ENCODE measurements at regions not wholly inside any gene's neighbourhood (a gene's known extent, or its start where the extent isn't known, plus 50 kb on each side); places are given as distances from the start of the nearest gene placed in this dataset.

- no peak for ATAC-seq (ENCODE audit: low read depth)
- POLR2A ChIA-PET = no interaction called here
Observed at GRCh38 chr3:117748131-117748530, 1038.6 kb downstream of the TUSC7 start.

DNA sequence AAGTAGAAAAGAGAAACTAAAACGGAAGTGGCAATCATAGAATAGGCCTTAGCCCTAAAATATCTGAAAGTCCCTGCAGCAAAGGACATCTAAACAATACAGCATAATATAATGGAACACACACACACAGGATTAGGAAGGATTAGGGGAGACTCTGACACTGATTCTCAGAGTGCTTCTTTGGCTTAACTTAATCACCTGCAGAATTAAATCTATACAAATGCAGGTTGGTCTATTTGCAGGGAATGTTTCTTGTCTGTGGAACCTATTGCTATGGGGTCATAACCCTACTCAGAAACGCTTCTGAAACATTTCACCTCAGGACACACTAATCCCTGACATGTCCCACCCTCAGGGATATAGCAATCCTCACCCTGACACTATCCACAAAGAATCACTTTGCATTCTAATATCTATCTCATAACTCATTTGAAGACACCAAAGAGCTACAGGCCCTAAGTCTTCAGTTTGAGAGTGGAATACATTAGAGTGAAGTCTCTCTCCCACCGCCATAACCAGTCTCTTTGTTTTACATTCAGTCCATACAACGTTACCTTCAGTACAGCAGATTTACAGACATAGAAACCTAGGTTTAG is 1041.2 kb downstream of the TUSC7 start:
- POLR2A ChIA-PET = no interaction called here
- ATAC-seq (ENCODE audit: low read depth) = no peak
- H3K27ac Mint-ChIP-seq = no peak overlapping the region
- no peak overlapping the region for H3K4me3 Mint-ChIP-seq
- no peaks in the 10 kb centered on the region for H3K27me3 Mint-ChIP-seq
- no peaks in the 10 kb centered on the region for H3K36me3 Mint-ChIP-seq
- H3K9me3 Mint-ChIP-seq = peaks cover 2% of the 10 kb centered on the region
- DNase-seq = no peak
- no peaks in the 10 kb centered on the region for H3K4me1 Mint-ChIP-seq

More at GRCh38 chr3:117748131-117748530, 1038.6 kb downstream of the TUSC7 start:
- no peaks in the 10 kb centered on the region for H3K36me3 Mint-ChIP-seq
- no peak overlapping the region for H3K27ac Mint-ChIP-seq
- DNase-seq = no peak
- no peaks in the 10 kb centered on the region for H3K27me3 Mint-ChIP-seq
- no peak overlapping the region for H3K4me3 Mint-ChIP-seq
- H3K4me1 Mint-ChIP-seq = no peaks in the 10 kb centered on the region
- no peaks in the 10 kb centered on the region for H3K9me3 Mint-ChIP-seq

GRCh38 chr3:117751651-117752050 is 1042.1 kb downstream of the TUSC7 start:
- no peak for DNase-seq

GRCh38 chr3:117752984-117753717 is 1043.6 kb downstream of the TUSC7 start:
- no peaks in the 10 kb centered on the region for H3K36me3 Mint-ChIP-seq
- H3K9me3 Mint-ChIP-seq = peaks cover 2% of the 10 kb centered on the region
- DNase-seq = no peak
- H3K4me1 Mint-ChIP-seq = no peaks in the 10 kb centered on the region
- H3K4me3 Mint-ChIP-seq = no peak overlapping the region
- H3K27ac Mint-ChIP-seq = no peak overlapping the region
- no peaks in the 10 kb centered on the region for H3K27me3 Mint-ChIP-seq
- ATAC-seq (ENCODE audit: low read depth) = no peak
- POLR2A ChIA-PET = no interaction called here

More at GRCh38 chr3:117751651-117752050, 1042.1 kb downstream of the TUSC7 start:
- Mint-ChIP-seq H3K36me3 (no peaks in the 10 kb centered on the region), H3K27me3 (no peaks in the 10 kb centered on the region), H3K4me1 (no peaks in the 10 kb centered on the region), H3K27ac (no peak overlapping the region), H3K9me3 (peaks cover 2% of the 10 kb centered on the region), H3K4me3 (no peak overlapping the region)
- ATAC-seq (ENCODE audit: low read depth) = no peak
- POLR2A ChIA-PET = no interaction called here

DNA sequence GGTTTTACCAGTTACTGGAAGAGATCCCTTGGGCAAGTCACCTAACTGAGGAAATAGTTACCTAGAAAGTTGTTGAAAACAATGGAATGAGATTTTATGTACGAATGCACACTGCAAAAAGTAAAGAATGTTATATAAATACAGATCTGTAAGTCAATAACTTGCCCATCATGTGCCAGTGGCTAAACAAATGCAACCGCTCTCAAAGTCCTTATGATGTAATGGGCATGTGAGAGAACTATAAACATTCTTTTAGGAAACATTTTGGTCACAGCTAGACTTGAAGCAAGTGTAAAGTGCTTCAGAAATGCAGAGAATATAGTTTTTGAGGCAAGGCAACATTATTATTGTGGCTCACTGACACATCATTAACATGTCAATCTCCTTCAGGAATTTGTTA is 1044.5 kb downstream of the TUSC7 start:
- ATAC-seq (ENCODE audit: low read depth) (no peak), DNase-seq (no peak)
- H3K36me3 Mint-ChIP-seq = no peaks in the 10 kb centered on the region
- no peaks in the 10 kb centered on the region for H3K4me1 Mint-ChIP-seq
- no peak overlapping the region for H3K4me3 Mint-ChIP-seq
- no peak overlapping the region for H3K27ac Mint-ChIP-seq
- POLR2A ChIA-PET = no interaction called here
- H3K9me3 Mint-ChIP-seq = peaks cover 2% of the 10 kb centered on the region
- H3K27me3 Mint-ChIP-seq = no peaks in the 10 kb centered on the region

DNA sequence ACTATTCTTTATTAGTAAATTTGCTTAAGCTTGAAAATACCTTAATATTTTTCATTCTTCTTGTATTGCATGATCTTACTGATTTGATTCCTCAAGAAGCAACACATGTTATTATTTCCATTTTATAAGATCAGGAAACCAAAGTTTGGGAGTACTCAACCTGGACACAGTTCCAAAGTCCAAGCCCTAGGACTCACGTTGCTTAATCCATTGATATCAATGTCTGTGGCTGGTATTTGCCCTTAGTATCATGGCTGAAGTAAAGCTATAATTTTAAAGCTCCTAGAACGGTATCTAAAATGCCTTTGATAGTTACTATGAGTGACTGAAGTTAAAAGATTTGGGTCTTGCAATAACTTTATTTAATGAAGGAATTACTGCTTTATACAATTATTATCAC is 1045.3 kb downstream of the TUSC7 start:
- Mint-ChIP-seq H3K27me3 (no peaks in the 10 kb centered on the region), H3K4me1 (no peaks in the 10 kb centered on the region), H3K4me3 (no peak overlapping the region), H3K36me3 (no peaks in the 10 kb centered on the region), H3K27ac (no peak overlapping the region), H3K9me3 (peaks cover 2% of the 10 kb centered on the region)
- ATAC-seq (ENCODE audit: low read depth) = no peak
- POLR2A ChIA-PET = no interaction called here
- DNase-seq = no peak

- H3K27me3 Mint-ChIP-seq = no peaks in the 10 kb centered on the region
- POLR2A ChIA-PET = no interaction called here
- DNase-seq = no peak
- no peaks in the 10 kb centered on the region for H3K36me3 Mint-ChIP-seq
- no peak overlapping the region for H3K4me3 Mint-ChIP-seq
- H3K27ac Mint-ChIP-seq = no peak overlapping the region
- ATAC-seq (ENCODE audit: low read depth) = no peak
- H3K9me3 Mint-ChIP-seq = peaks cover 3% of the 10 kb centered on the region
- no peaks in the 10 kb centered on the region for H3K4me1 Mint-ChIP-seq
Observed at GRCh38 chr3:117756563-117756962, 1047.0 kb downstream of the TUSC7 start.

- Mint-ChIP-seq H3K9me3 (peaks cover 2% of the 10 kb centered on the region), H3K27me3 (no peaks in the 10 kb centered on the region), H3K4me3 (no peak overlapping the region), H3K27ac (no peak overlapping the region), H3K36me3 (no peaks in the 10 kb centered on the region), H3K4me1 (no peaks in the 10 kb centered on the region)
- POLR2A ChIA-PET = no interaction called here
- ATAC-seq (ENCODE audit: low read depth) = no peak
- DNase-seq = no peak
Observed at GRCh38 chr3:117761703-117762620, 1052.4 kb downstream of the TUSC7 start.

DNA sequence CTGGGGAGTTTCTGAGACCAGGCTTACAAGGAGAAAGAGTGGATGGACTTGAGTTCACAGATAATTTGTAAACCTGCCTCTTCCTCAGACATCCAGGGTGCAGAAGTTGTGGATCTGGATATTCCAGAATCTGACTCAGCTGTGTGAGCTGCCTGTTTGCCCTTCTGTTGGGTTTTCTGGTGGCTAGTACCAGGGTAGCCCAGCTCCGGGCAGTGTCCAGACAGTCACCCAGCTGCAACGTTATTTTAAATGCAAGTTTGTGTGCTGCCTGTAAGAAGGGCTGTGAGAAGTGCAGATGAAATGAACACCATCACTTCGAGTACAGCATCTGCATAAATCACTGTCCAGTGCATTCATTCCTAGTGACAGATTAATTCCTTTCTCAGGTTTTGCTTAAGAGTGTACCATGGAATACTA is 1053.0 kb downstream of the TUSC7 start:
- no peak for ATAC-seq (ENCODE audit: low read depth)
- POLR2A ChIA-PET = no interaction called here

GRCh38 chr3:117763561-117763960 is 1054.0 kb downstream of the TUSC7 start:
- Mint-ChIP-seq H3K9me3 (peaks cover 2% of the 10 kb centered on the region), H3K4me1 (no peaks in the 10 kb centered on the region), H3K27me3 (no peaks in the 10 kb centered on the region), H3K36me3 (no peaks in the 10 kb centered on the region), H3K4me3 (no peak overlapping the region), H3K27ac (no peak overlapping the region)
- DNase-seq (no peak), ATAC-seq (ENCODE audit: low read depth) (no peak)
- POLR2A ChIA-PET = no interaction called here

More for the DNA sequence above, 1053.0 kb downstream of the TUSC7 start:
- no peaks in the 10 kb centered on the region for H3K27me3 Mint-ChIP-seq
- H3K4me1 Mint-ChIP-seq = no peaks in the 10 kb centered on the region
- DNase-seq = no peak
- H3K4me3 Mint-ChIP-seq = no peak overlapping the region
- H3K36me3 Mint-ChIP-seq = no peaks in the 10 kb centered on the region
- peaks cover 2% of the 10 kb centered on the region for H3K9me3 Mint-ChIP-seq
- no peak overlapping the region for H3K27ac Mint-ChIP-seq

- Mint-ChIP-seq H3K4me1 (no peaks in the 10 kb centered on the region), H3K4me3 (no peak overlapping the region), H3K27ac (no peak overlapping the region), H3K9me3 (no peaks in the 10 kb centered on the region), H3K27me3 (no peaks in the 10 kb centered on the region), H3K36me3 (no peaks in the 10 kb centered on the region)
- DNase-seq (no peak), ATAC-seq (ENCODE audit: low read depth) (no peak)
- POLR2A ChIA-PET = no interaction called here
Observed at GRCh38 chr3:117768581-117768980, 1059.0 kb downstream of the TUSC7 start.

DNA sequence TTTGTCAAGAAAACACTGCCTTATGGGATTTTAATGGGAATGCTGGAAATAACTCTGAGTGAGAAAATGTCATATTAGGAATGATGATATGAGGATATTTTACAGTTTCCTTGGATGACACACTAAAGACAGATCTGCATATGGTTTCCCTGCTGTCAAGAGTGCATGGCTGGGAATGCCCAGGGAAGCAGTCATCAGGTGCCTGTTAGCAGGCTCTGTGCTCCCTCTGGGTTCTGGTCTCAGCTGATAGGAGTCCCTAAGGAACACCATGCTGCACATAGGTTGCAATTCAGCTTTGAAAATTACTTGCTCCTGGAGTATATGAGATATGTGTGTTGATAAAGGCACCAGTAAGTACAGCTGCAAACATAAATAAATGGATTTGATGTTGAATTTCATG is 1064.6 kb downstream of the TUSC7 start:
- H3K9me3 Mint-ChIP-seq = peaks cover 2% of the 10 kb centered on the region

DNA sequence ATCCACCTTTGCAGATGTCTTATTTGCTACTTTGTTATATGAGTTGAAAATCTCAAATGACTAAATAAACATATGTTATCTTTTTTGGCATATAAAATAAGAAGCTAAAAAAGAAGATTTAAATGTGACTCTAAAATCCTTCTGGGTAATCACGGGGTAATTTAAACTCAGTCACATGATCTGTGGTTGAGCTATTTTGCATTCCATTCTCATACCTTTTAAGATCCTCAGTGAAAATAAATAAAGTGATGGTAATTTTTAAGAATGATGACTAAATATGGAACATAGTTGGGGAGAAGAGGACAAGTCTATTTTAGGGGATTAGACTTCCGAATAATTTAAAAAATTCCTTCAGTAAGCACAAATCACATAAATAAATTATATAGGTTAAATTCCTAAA is 1076.8 kb downstream of the TUSC7 start:
- H3K4me3 Mint-ChIP-seq = no peak overlapping the region
- H3K27me3 Mint-ChIP-seq = no peaks in the 10 kb centered on the region
- H3K4me1 Mint-ChIP-seq = no peaks in the 10 kb centered on the region
- POLR2A ChIA-PET = no interaction called here
- ATAC-seq (ENCODE audit: low read depth) (no peak), DNase-seq (no peak)
- H3K27ac Mint-ChIP-seq = no peak overlapping the region
- H3K36me3 Mint-ChIP-seq = no peaks in the 10 kb centered on the region
- peaks cover 3% of the 10 kb centered on the region for H3K9me3 Mint-ChIP-seq

More for the DNA sequence above, 1064.6 kb downstream of the TUSC7 start:
- POLR2A ChIA-PET = no interaction called here
- Mint-ChIP-seq H3K4me3 (no peak overlapping the region), H3K36me3 (no peaks in the 10 kb centered on the region), H3K4me1 (no peaks in the 10 kb centered on the region), H3K27me3 (no peaks in the 10 kb centered on the region), H3K27ac (no peak overlapping the region)
- ATAC-seq (ENCODE audit: low read depth) = no peak
- no peak for DNase-seq

DNA sequence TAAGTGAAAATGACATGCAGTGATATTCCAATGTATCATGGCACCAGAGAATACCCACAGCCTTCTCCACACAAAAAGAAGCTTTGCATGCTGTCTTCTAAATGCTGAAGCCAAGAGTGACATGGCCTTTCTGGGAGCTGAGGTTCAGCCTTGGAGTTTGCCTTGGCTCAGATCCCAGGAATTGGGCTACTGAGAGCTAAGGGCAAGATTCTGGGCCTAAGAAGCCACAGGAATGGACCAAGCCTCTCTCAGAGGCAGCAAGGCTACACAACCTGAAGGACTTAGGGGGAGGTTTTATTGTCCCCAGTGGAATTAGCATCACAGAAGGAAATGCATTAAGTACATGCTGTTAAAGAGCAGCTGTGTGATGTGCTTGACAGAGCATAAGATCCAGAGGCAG is 1078.5 kb downstream of the TUSC7 start:
- Mint-ChIP-seq H3K36me3 (no peaks in the 10 kb centered on the region), H3K27me3 (no peaks in the 10 kb centered on the region), H3K27ac (no peak overlapping the region), H3K4me3 (no peak overlapping the region), H3K4me1 (no peaks in the 10 kb centered on the region), H3K9me3 (peaks cover 3% of the 10 kb centered on the region)
- POLR2A ChIA-PET = no interaction called here
- ATAC-seq (ENCODE audit: low read depth) = no peak
- DNase-seq = no peak
